GM19240 (cell line): ENCODE measurements at regions not wholly inside any gene's neighbourhood (a gene's known extent, or its start where the extent isn't known, plus 50 kb on each side); places are given as distances from the start of the nearest gene placed in this dataset.

ENCODE experiments used
- DNase-seq: peaks from one replicate; pipeline ENCODE4 v3.0.0; 2011; ENCODE audit warnings: low spot score; ENCODE audit not compliant: insufficient read length

- no peak for DNase-seq
Observed at GRCh38 chr17:79473876-79474440, 136.9 kb downstream of the RBFOX3 start.

DNA sequence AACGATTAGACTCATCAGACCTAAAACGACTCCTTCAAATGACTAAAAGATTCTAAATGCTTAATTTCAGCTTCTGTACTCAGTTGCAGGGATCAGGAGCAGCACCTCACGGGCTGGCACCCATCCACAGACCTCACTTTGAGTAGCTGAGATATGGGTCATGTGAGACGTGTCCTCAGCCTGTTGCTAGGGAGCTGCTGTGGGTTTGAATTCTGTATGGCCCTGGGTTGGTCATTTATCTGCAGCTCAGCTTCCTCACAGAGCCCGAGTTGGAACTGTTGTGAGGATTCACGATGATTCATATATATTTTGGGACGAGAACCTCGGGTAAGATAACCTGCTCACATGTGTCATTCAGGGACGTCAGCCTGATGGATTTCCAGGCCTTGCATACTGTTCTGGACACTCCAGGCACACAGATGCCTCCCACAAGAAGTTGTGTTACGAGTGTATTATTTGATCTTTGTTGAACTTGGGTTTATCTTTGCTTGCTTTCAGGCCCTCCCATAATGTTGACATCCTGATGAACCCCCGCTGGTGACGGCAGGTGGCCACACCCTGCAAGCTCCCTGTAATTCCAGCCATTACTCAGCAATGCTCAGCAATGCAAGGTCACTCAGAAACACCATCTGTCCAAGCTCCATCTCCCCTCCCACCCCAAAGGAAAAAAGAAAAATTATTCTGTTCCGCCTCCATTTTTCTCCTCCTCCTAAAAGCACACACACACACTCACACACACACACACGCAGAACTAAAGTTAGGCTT is 137.6 kb downstream of the RBFOX3 start:
- DNase-seq: no peak

- no peak for DNase-seq
Observed at GRCh38 chr17:79470754-79471153, 140.1 kb downstream of the RBFOX3 start.

- no peak for DNase-seq
Observed at GRCh38 chr17:79469646-79470045, 141.2 kb downstream of the RBFOX3 start.

DNA sequence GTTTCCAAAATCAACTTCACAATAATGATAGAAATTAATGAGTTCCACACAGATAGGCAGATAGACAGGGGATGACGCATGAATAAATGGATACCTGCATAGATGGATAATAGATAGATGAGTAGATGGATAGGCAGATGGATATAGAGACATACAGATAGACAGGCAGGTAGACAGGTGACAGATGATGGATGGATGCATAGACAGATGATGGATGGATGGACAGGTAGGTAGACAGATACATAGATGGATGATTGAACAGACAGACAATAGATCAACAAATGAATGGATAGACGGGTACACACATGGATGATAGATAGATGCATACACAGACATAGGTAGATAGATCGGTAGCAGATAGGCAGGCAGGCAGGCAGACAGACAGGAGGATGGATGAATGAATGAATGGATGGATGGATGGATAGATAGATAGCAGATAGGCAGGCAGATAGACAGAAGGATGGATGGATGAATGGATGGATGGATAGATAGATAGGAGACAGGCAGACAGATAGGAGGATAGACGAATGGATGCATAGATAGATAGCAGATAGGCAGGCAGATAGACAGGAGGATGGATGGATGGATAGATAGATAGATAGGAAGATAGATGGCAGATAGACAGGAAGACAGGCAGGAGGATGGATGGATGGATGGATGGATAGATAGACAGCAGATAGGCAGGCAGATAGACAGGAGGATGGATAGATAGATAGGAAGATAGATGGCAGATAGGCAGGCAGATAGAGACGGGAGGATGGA is 142.5 kb downstream of the RBFOX3 start:
- DNase-seq: no peak

GRCh38 chr17:79466562-79467350 is 144.1 kb downstream of the RBFOX3 start:
- no peak for DNase-seq

GRCh38 chr17:79465681-79466025 is 145.2 kb downstream of the RBFOX3 start:
- no peak for DNase-seq

GRCh38 chr17:79465011-79465680 is 145.7 kb downstream of the RBFOX3 start:
- DNase-seq: no peak

DNA sequence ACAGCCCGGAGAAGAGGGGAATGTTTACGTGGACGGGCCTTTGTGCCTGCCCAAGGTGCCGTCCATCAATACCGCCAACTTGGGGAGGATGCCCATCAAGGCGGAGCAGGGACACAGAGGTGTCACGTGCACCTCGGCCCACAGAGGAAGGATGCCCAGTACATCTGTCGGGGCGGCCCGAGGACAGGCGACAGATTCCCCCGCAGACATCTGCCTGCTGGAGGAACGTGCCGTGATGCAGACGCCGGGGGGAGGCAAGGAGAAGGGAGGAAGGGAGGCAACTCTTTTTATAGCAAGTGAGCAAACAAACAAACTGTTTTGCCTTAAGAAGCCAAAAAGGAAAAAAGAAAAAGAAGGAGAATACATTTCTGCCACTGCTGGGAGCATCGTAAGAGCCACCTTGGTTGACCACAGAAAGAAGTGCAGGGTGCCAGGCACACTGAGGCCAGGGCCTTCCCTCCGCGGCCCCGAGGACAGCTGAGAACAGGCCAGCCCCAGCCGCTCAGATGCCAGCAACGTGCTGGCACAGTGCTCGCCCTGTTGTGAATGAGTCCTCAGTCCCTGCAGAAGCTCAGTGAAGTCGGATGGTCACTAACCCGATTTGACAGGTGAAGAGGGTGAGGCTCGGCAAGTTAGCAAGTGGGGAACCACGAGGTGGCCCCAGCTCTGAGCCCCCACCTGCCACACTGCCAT is 146.4 kb downstream of the RBFOX3 start:
- DNase-seq: no peak

GRCh38 chr17:79463421-79464317 is 147.2 kb downstream of the RBFOX3 start:
- no peak for DNase-seq

- DNase-seq: no peak
Observed at GRCh38 chr17:79461041-79461440, 149.8 kb downstream of the RBFOX3 start.

- no peak for DNase-seq
Observed at GRCh38 chr17:79459846-79460245, 151.0 kb downstream of the RBFOX3 start.

DNA sequence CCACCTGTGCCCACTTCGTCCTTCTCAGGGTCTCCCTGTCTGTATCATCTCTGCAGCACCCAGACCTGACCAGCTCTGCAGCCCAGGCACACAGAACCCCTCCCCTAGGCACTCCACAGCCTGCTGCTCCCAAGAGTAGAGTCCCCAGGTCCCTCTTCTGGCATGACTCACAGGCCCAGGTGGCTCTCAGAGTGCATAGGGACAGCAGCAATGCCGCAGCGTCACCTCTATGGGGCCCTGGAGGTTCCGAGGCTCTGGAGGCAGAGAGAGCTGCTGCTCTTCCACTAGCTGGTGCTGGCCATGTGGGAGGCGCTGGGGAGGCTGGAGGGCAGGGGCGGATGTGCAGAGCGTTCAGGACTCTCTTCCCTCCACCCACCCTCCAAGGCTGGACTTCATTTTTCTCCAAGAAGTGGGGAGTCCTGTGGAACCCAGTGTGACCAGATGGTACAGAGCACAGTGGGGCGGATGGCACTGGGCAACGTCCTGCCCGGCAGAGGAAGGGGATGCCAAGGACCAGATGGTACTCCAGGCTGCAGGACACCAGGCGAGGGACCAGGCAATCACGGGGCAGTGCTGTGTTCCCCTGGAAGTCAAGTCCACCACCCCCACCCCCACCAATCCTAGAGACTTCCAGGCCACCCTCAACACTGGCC is 151.7 kb downstream of the RBFOX3 start:
- DNase-seq: no peak

GRCh38 chr17:79458356-79458755 is 152.5 kb downstream of the RBFOX3 start:
- DNase-seq: no peak

DNA sequence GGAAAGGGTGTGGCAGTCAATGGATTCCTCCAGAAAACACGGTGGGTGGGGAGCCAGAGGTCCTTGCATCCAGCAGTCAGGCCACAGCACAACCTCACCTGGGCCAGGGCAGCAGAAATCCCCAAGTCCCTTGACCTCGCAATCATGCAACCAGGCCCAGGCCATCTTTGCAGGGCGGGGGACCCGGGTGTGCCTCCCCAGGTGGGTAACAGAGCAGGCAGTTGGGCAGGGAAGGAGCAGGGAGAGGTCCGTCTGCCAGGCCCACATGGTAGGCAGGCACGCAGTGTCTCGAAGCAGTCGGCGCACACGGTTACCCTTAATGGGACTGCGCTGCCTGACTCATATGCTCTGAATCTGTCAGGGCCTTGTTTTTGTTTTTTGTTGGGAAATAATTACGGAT is 153.0 kb downstream of the RBFOX3 start:
- DNase-seq: no peak

- no peak for DNase-seq
Observed at GRCh38 chr17:79457376-79457775, 153.5 kb downstream of the RBFOX3 start.

GRCh38 chr17:79455636-79456035 is 155.2 kb downstream of the RBFOX3 start:
- no peak for DNase-seq

- DNase-seq: no peak
Observed at GRCh38 chr17:79454826-79455225, 156.0 kb downstream of the RBFOX3 start.

DNA sequence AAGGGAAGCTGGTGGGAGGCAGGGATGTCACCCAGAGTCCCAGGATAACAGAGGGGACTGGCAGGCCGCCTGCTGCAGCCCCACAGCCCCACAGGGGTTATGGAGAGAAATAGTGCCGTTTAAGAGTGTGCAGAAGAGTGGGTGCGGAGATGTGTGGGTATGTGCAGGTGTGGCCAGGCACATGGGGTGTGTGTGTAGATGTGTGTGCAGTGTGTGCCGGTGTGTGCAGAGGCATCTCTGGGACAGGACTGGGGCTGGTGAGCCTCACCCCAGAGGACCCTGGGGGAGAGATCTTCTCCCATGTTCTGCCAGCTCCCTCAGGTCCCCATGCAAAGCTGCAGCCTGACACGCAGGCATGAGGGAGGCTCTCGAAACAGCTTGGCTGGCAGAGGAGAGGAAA is 157.4 kb downstream of the RBFOX3 start:
- no peak for DNase-seq
